ENCODE measurements at regions not wholly inside any gene's neighbourhood (a gene's known extent, or its start where the extent isn't known, plus 50 kb on each side); places are given as distances from the start of the nearest gene placed in this dataset.

GRCh38 chr13:29947839-29948238, 97.4 kb upstream of the UBL3 start:
- no peak overlapping the region for H3K27ac ChIP-seq (ENCODE audit: low read length)
- ChIA-PET CTCF (no interaction called here), POLR2A (no interaction called here)
- in situ Hi-C loops (cut with HindIII; ENCODE audit: low pct_unique_long_range_greater_than_20kb, low sequenced_read_pairs) (no loop called here), intact Hi-C loops (cut with micrococcal nuclease; ENCODE audit: unreplicated experiment) (no loop called here)
- no peak overlapping the region for H3K4me3 ChIP-seq (ENCODE audit: low read depth in 2 of 2, low read length in 2 of 2)
- TF ChIP-seq TCF7L2 (IDR thresholded peaks at IDR 0.05; ENCODE audit: low read depth, low read length) (no peak), POLR2AphosphoS5 (IDR thresholded peaks at IDR 0.05; ENCODE audit: low read depth, low read length) (no peak), CTCF (IDR thresholded peaks at IDR 0.05) (no peak), REST (IDR thresholded peaks at IDR 0.05; ENCODE audit: insufficient read depth in 1 of 2, low read depth in 2 of 2, low read length in 1 of 2) (no peak), SIN3A (IDR thresholded peaks at IDR 0.05; ENCODE audit: borderline replicate concordance, insufficient read depth, low read depth, low read length) (no peak)
- no peaks in the 10 kb centered on the region for H3K4me1 ChIP-seq (ENCODE audit: control insufficient read depth, insufficient read depth, low read length)
- no peaks in the 10 kb centered on the region for H3K27me3 ChIP-seq (ENCODE audit: control insufficient read depth, insufficient read depth, low read length)
- BruUV-seq (replicated peaks), result no TSS peak
- no peaks in the 10 kb centered on the region for H3K9me3 ChIP-seq (ENCODE audit: control insufficient read depth, insufficient read depth, low read depth, low read length)
- no peaks in the 10 kb centered on the region for H3K36me3 ChIP-seq (ENCODE audit: control insufficient read depth, insufficient read depth, low read length)
- ATAC-seq (no peak), DNase-seq (ENCODE audit: low read depth, low spot score) (no peak)

- POLR2A ChIA-PET, result no interaction called here
- TF ChIP-seq POLR2AphosphoS5 (IDR thresholded peaks at IDR 0.05; ENCODE audit: low read depth, low read length) (no peak), TCF7L2 (IDR thresholded peaks at IDR 0.05; ENCODE audit: low read depth, low read length) (no peak), CTCF (IDR thresholded peaks at IDR 0.05) (no peak), REST (IDR thresholded peaks at IDR 0.05; ENCODE audit: insufficient read depth in 1 of 2, low read depth in 2 of 2, low read length in 1 of 2) (no peak), SIN3A (IDR thresholded peaks at IDR 0.05; ENCODE audit: borderline replicate concordance, insufficient read depth, low read depth, low read length) (no peak)
- Histone ChIP-seq H3K4me3 (ENCODE audit: low read depth in 2 of 2, low read length in 2 of 2) (no peak overlapping the region), H3K9me3 (ENCODE audit: control insufficient read depth, insufficient read depth, low read depth, low read length) (no peaks in the 10 kb centered on the region), H3K4me1 (ENCODE audit: control insufficient read depth, insufficient read depth, low read length) (no peaks in the 10 kb centered on the region), H3K27ac (ENCODE audit: low read length) (no peak overlapping the region), H3K36me3 (ENCODE audit: control insufficient read depth, insufficient read depth, low read length) (no peaks in the 10 kb centered on the region), H3K27me3 (ENCODE audit: control insufficient read depth, insufficient read depth, low read length) (no peaks in the 10 kb centered on the region)
- in situ Hi-C loops (cut with HindIII; ENCODE audit: low pct_unique_long_range_greater_than_20kb, low sequenced_read_pairs) (no loop called here), intact Hi-C loops (cut with micrococcal nuclease; ENCODE audit: unreplicated experiment) (no loop called here)
- no TSS peak for BruUV-seq (replicated peaks)
- DNase-seq (ENCODE audit: low read depth, low spot score) (no peak), ATAC-seq (no peak)
- CTCF ChIA-PET, result no interaction called here
Measured at GRCh38 chr13:29946093-29946492, 95.7 kb upstream of the UBL3 start.
